Chondrocyte (in vitro differentiated cells): ENCODE measurements at regions not wholly inside any gene's neighbourhood (a gene's known extent, or its start where the extent isn't known, plus 50 kb on each side); places are given as distances from the start of the nearest gene placed in this dataset.

Experiments used
- DNase-seq: peaks from one replicate; pipeline ENCODE4 v3.0.0; 2021; ENCODE audit warnings: mixed read lengths, low spot score
- H3K27ac Mint-ChIP-seq: one replicate; pipeline ENCODE4 v1.8.0; 2021; ENCODE audit warnings: mild to moderate bottlenecking, moderate library complexity, mixed read lengths; ENCODE audit not compliant: unreplicated experiment
- H3K27me3 Mint-ChIP-seq: 2 replicates; pipeline ENCODE4 v1.8.0; 2021; ENCODE audit warnings: low read depth, mixed read lengths
- H3K36me3 Mint-ChIP-seq: 2 replicates; pipeline ENCODE4 v1.8.0; 2021; ENCODE audit warnings: low read depth, mixed read lengths
- H3K4me1 Mint-ChIP-seq: 2 replicates; pipeline ENCODE4 v1.8.0; 2021; ENCODE audit warnings: low read depth, mild to moderate bottlenecking, mixed read lengths
- H3K4me3 Mint-ChIP-seq: one replicate; pipeline ENCODE4 v1.8.0; 2021; ENCODE audit warnings: mild to moderate bottlenecking, moderate library complexity, mixed read lengths; ENCODE audit not compliant: unreplicated experiment
- H3K9me3 Mint-ChIP-seq: 2 replicates; pipeline ENCODE4 v1.8.0; 2021; ENCODE audit warnings: low read depth, mixed read lengths
- TF ChIP-seq, protein P1 (sequence below): fragments of 200-600 bp; sonication (generic); IDR thresholded peaks from 2 replicates; pipeline ENCODE4 v1.5.0; 2021; ENCODE audit warnings: antibody characterized with exemption, mild to moderate bottlenecking, moderate library complexity

DNA sequence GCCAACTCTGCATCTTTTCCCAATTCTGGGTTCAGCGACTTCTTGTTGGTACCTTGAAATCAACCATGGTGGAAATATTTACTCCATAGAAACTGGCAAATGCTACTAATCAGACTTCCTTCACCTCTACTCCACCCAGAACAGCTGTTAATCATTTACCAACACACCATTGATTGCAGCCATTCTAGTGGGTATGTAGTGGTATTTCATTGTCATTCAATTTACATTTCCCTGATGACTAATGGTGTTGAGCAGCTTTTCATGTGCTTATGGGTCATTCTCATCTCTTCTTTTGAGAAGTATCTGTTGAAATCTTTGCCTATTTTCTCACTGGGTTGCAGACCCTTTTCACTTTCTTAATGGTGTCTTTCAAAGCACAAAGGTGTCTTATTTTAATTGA is 122.4 kb upstream of the MSX2 start:
- no peak for DNase-seq
- peaks cover 2% of the 10 kb centered on the region for H3K9me3 Mint-ChIP-seq
- H3K36me3 Mint-ChIP-seq: no peaks in the 10 kb centered on the region

GRCh38 chr5:174606153-174606552 is 118.2 kb upstream of the MSX2 start:
- TF ChIP-seq, protein P1, sequence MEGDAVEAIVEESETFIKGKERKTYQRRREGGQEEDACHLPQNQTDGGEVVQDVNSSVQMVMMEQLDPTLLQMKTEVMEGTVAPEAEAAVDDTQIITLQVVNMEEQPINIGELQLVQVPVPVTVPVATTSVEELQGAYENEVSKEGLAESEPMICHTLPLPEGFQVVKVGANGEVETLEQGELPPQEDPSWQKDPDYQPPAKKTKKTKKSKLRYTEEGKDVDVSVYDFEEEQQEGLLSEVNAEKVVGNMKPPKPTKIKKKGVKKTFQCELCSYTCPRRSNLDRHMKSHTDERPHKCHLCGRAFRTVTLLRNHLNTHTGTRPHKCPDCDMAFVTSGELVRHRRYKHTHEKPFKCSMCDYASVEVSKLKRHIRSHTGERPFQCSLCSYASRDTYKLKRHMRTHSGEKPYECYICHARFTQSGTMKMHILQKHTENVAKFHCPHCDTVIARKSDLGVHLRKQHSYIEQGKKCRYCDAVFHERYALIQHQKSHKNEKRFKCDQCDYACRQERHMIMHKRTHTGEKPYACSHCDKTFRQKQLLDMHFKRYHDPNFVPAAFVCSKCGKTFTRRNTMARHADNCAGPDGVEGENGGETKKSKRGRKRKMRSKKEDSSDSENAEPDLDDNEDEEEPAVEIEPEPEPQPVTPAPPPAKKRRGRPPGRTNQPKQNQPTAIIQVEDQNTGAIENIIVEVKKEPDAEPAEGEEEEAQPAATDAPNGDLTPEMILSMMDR: no peak
- no peaks in the 10 kb centered on the region for H3K27me3 Mint-ChIP-seq
- peaks cover 2% of the 10 kb centered on the region for H3K9me3 Mint-ChIP-seq
- no peak overlapping the region for H3K4me3 Mint-ChIP-seq
- no peak for DNase-seq
- no peak overlapping the region for H3K27ac Mint-ChIP-seq
- H3K36me3 Mint-ChIP-seq: no peaks in the 10 kb centered on the region
- peaks cover 8% of the 10 kb centered on the region for H3K4me1 Mint-ChIP-seq

More for the DNA sequence above, 122.4 kb upstream of the MSX2 start:
- H3K4me3 Mint-ChIP-seq: no peak overlapping the region
- TF ChIP-seq, protein P1: no peak
- peaks cover 5% of the 10 kb centered on the region for H3K27me3 Mint-ChIP-seq
- H3K27ac Mint-ChIP-seq: no peak overlapping the region
- H3K4me1 Mint-ChIP-seq: peaks cover 9% of the 10 kb centered on the region

- Mint-ChIP-seq H3K36me3 (no peaks in the 10 kb centered on the region), H3K27ac (no peak overlapping the region), H3K4me1 (peaks cover 8% of the 10 kb centered on the region), H3K27me3 (no peaks in the 10 kb centered on the region), H3K4me3 (no peak overlapping the region), H3K9me3 (peaks cover 2% of the 10 kb centered on the region)
- DNase-seq: no peak
- TF ChIP-seq, protein P1: no peak
These were observed 117.7 kb upstream of the MSX2 start for GRCh38 chr5:174606646-174607045.

DNA sequence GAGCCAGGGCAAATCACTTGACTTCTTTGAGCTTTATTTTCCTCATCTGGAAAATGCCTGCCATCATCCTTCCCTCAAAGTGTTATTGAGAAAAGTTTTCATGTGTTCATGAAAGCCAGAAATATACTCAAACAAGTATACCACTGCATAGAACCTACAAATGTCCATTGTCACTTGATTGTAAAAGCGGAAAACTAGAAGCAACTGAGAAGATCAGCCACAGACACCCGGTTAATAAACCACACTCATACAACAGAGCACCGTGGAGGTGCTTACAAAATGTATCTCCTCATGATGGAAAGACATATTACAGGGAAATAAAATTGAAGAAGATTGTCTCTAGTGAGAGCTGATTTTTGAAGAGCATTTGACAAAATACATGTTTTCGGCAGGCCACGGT is 117.2 kb upstream of the MSX2 start:
- TF ChIP-seq, protein P1: no peak
- peaks cover 2% of the 10 kb centered on the region for H3K9me3 Mint-ChIP-seq
- no peaks in the 10 kb centered on the region for H3K36me3 Mint-ChIP-seq
- H3K27me3 Mint-ChIP-seq: no peaks in the 10 kb centered on the region
- no peak overlapping the region for H3K27ac Mint-ChIP-seq
- no peak overlapping the region for H3K4me3 Mint-ChIP-seq
- H3K4me1 Mint-ChIP-seq: peaks cover 8% of the 10 kb centered on the region
- DNase-seq: no peak

- no peak for DNase-seq
- Mint-ChIP-seq H3K4me3 (no peak overlapping the region), H3K36me3 (no peaks in the 10 kb centered on the region), H3K27ac (no peak overlapping the region), H3K9me3 (peaks cover 2% of the 10 kb centered on the region), H3K4me1 (peaks cover 8% of the 10 kb centered on the region), H3K27me3 (no peaks in the 10 kb centered on the region)
- TF ChIP-seq, protein P1: no peak
These were observed 116.5 kb upstream of the MSX2 start for GRCh38 chr5:174607916-174608315.
